Ovary (tissue), 3 donors: ENCODE measurements at regions not wholly inside any gene's neighbourhood (a gene's known extent, or its start where the extent isn't known, plus 50 kb on each side); places are given as distances from the start of the nearest gene placed in this dataset.

Experiments used
- EP300 ChIP-seq: sonication (generic); formaldehyde crosslinking; IDR thresholded peaks from one replicate; pipeline ENCODE4 v1.6.1; 2017; ENCODE audit warnings: antibody characterized with exemption
- POLR2A ChIP-seq: fragments of 450-650 bp; IDR thresholded peaks from one replicate; pipeline ENCODE4 v1.6.1; 2017; ENCODE audit warnings: antibody characterized with exemption, mild to moderate bottlenecking, moderate library complexity
- TF ChIP-seq, protein P1 (sequence below), 3 donors: fragments of 450-650 bp in 2 of 3; fragments of 200-600 bp in 1 of 3; IDR thresholded peaks; one replicate each; pipeline versions ENCODE4 v1.5.1 to v1.8.0; 2016 to 2022; ENCODE audit warnings: antibody characterized with exemption in 3 of 3, mild to moderate bottlenecking in 1 of 3
- donor health status: DM: no; HTN: no; CAD: no.

DNA sequence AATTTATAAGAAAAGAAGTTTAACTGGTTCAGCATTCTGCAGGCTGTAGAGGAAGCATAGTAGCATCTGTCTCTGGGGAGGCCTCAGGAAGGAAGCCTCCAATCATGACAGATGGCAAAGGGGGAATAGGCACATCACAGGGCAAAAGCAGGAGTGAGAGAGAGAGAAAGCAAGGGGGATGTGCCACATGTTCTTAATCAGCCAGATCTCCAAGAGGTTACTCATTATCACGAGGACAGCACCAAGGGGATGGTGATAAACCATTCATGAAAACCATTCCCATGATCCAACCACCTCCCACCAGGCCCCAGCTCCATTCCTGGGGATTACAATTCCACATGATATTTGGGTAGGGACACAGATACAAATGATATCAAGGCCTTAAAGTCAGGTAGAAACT lies 217.5 kb upstream of the TCF21 start:
- TF ChIP-seq EP300 = no peak
- TF ChIP-seq POLR2A = no peak
- TF ChIP-seq, protein P1, sequence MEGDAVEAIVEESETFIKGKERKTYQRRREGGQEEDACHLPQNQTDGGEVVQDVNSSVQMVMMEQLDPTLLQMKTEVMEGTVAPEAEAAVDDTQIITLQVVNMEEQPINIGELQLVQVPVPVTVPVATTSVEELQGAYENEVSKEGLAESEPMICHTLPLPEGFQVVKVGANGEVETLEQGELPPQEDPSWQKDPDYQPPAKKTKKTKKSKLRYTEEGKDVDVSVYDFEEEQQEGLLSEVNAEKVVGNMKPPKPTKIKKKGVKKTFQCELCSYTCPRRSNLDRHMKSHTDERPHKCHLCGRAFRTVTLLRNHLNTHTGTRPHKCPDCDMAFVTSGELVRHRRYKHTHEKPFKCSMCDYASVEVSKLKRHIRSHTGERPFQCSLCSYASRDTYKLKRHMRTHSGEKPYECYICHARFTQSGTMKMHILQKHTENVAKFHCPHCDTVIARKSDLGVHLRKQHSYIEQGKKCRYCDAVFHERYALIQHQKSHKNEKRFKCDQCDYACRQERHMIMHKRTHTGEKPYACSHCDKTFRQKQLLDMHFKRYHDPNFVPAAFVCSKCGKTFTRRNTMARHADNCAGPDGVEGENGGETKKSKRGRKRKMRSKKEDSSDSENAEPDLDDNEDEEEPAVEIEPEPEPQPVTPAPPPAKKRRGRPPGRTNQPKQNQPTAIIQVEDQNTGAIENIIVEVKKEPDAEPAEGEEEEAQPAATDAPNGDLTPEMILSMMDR (IDR thresholded peaks at IDR 0.05) = no peak
